ENCODE measurements at regions not wholly inside any gene's neighbourhood (a gene's known extent, or its start where the extent isn't known, plus 50 kb on each side); places are given as distances from the start of the nearest gene placed in this dataset.

GRCh38 chr7:136194878-136195277 lies 217.7 kb upstream of the MTPN start:
- Histone ChIP-seq H3K79me2 (ENCODE audit: insufficient read depth, low read length) (no peaks in the 10 kb centered on the region), H3K9me2 (replicated peaks; ENCODE audit: insufficient read depth, low read length) (no peaks in the 10 kb centered on the region; the same call in 1 of the 2 replicates), H3K27me3 (ENCODE audit: low read length) (no peaks in the 10 kb centered on the region), H4K20me1 (ENCODE audit: low read depth, low read length) (no peaks in the 10 kb centered on the region), H3K27ac (ENCODE audit: low read depth, low read length) (no peak overlapping the region), H3K36me3 (ENCODE audit: low read length) (no peaks in the 10 kb centered on the region), H3K9ac (ENCODE audit: low read length) (no peak overlapping the region), H3K4me3 (ENCODE audit: insufficient read depth, low read length, poor library complexity, severe bottlenecking) (no peak overlapping the region), H2AFZ (ENCODE audit: low read depth, low read length, severe bottlenecking) (no peak overlapping the region), H3K9me3 (ENCODE audit: insufficient read depth, low read length) (no peaks in the 10 kb centered on the region), H3F3A (ENCODE audit: insufficient read depth) (no peaks in the 10 kb centered on the region), H3K4me2 (ENCODE audit: low read depth, low read length, poor library complexity, severe bottlenecking) (no peak overlapping the region)
- TF ChIP-seq EZH2phosphoT487 (conservative IDR thresholded peaks at IDR 0.05; ENCODE audit: low read length) (no peak), CTCF (IDR thresholded peaks at IDR 0.05; ENCODE audit: insufficient read depth, low read length, poor library complexity, severe bottlenecking) (no peak)

GRCh38 chr7:136193940-136194339 lies 216.8 kb upstream of the MTPN start:
- H3F3A ChIP-seq (ENCODE audit: insufficient read depth), result no peaks in the 10 kb centered on the region
- no peaks in the 10 kb centered on the region for H4K20me1 ChIP-seq (ENCODE audit: low read depth, low read length)
- no peak overlapping the region for H3K4me3 ChIP-seq (ENCODE audit: insufficient read depth, low read length, poor library complexity, severe bottlenecking)
- no peak overlapping the region for H2AFZ ChIP-seq (ENCODE audit: low read depth, low read length, severe bottlenecking)
- H3K4me2 ChIP-seq (ENCODE audit: low read depth, low read length, poor library complexity, severe bottlenecking), result no peak overlapping the region
- no peak overlapping the region for H3K27ac ChIP-seq (ENCODE audit: low read depth, low read length)
- TF ChIP-seq EZH2phosphoT487 (conservative IDR thresholded peaks at IDR 0.05; ENCODE audit: low read length) (no peak), CTCF (IDR thresholded peaks at IDR 0.05; ENCODE audit: insufficient read depth, low read length, poor library complexity, severe bottlenecking) (no peak)
- H3K36me3 ChIP-seq (ENCODE audit: low read length), result no peaks in the 10 kb centered on the region
- H3K9me2 ChIP-seq (replicated peaks; ENCODE audit: insufficient read depth, low read length), result no peaks in the 10 kb centered on the region; the same call in 1 of the 2 replicates
- H3K27me3 ChIP-seq (ENCODE audit: low read length), result no peaks in the 10 kb centered on the region
- no peak overlapping the region for H3K9ac ChIP-seq (ENCODE audit: low read length)
- no peaks in the 10 kb centered on the region for H3K79me2 ChIP-seq (ENCODE audit: insufficient read depth, low read length)
- no peaks in the 10 kb centered on the region for H3K9me3 ChIP-seq (ENCODE audit: insufficient read depth, low read length)

GRCh38 chr7:136189506-136189998 lies 212.4 kb upstream of the MTPN start:
- Histone ChIP-seq H3K4me2 (ENCODE audit: low read depth, low read length, poor library complexity, severe bottlenecking) (no peak overlapping the region), H3K9me2 (replicated peaks; ENCODE audit: insufficient read depth, low read length) (no peaks in the 10 kb centered on the region), H3K9ac (ENCODE audit: low read length) (no peak overlapping the region), H3K27me3 (ENCODE audit: low read length) (no peaks in the 10 kb centered on the region), H3K27ac (ENCODE audit: low read depth, low read length) (no peak overlapping the region), H3K9me3 (ENCODE audit: insufficient read depth, low read length) (no peaks in the 10 kb centered on the region), H3F3A (ENCODE audit: insufficient read depth) (no peaks in the 10 kb centered on the region), H2AFZ (ENCODE audit: low read depth, low read length, severe bottlenecking) (no peak overlapping the region), H3K36me3 (ENCODE audit: low read length) (no peaks in the 10 kb centered on the region), H3K4me3 (ENCODE audit: insufficient read depth, low read length, poor library complexity, severe bottlenecking) (no peak overlapping the region), H4K20me1 (ENCODE audit: low read depth, low read length) (no peaks in the 10 kb centered on the region), H3K79me2 (ENCODE audit: insufficient read depth, low read length) (no peaks in the 10 kb centered on the region)
- TF ChIP-seq EZH2phosphoT487 (conservative IDR thresholded peaks at IDR 0.05; ENCODE audit: low read length) (no peak), CTCF (IDR thresholded peaks at IDR 0.05; ENCODE audit: insufficient read depth, low read length, poor library complexity, severe bottlenecking) (no peak)
